CD4-positive, alpha-beta memory T cell (primary cell): ENCODE measurements at regions not wholly inside any gene's neighbourhood (a gene's known extent, or its start where the extent isn't known, plus 50 kb on each side); places are given as distances from the start of the nearest gene placed in this dataset.

ENCODE experiments used
- CTCF ChIA-PET: fragments of 350-600 bp; sonication (Branson Sonifier 250); formaldehyde crosslinking; loops from one replicate; lab custom pipeline; 2021; ENCODE audit warnings: inconsistent platforms; ENCODE audit not compliant: partially characterized antibody; lab: Charles Lee
- POLR2A ChIA-PET: fragments of 350-600 bp; sonication (Branson Sonifier 250); formaldehyde crosslinking; loops from one replicate; lab custom pipeline; 2021; ENCODE audit not compliant: partially characterized antibody; lab: Charles Lee
- DNase-seq, 5 donors: peaks; one replicate each; pipeline versions ENCODE4 v3.0.0 to v3.0.0-alpha.2; 2020 to 2022; ENCODE audit warnings: mixed read lengths in 1 of 5
- H3K27ac ChIP-seq: one replicate; pipeline ENCODE4 v1.7.0; 2013; ENCODE audit warnings: low read depth, low read length
- H3K27me3 ChIP-seq: 2 replicates; pipeline ENCODE4 v1.7.0; 2013; ENCODE audit warnings: mild to moderate bottlenecking, low read length, moderate library complexity; ENCODE audit not compliant: insufficient read depth
- H3K36me3 ChIP-seq: 2 replicates; pipeline ENCODE4 v1.7.0; 2013; ENCODE audit warnings: mild to moderate bottlenecking, low read length, moderate library complexity; ENCODE audit not compliant: insufficient read depth
- H3K4me1 ChIP-seq: 2 replicates; pipeline ENCODE4 v1.7.0; 2013; ENCODE audit warnings: mild to moderate bottlenecking, low read length, moderate library complexity; ENCODE audit not compliant: insufficient read depth
- H3K4me3 ChIP-seq, 2 donors: one replicate each; pipeline ENCODE4 v1.7.0; 2013; ENCODE audit warnings: low read length in 2 of 2, mild to moderate bottlenecking in 1 of 2
- H3K9me3 ChIP-seq, 2 donors: one replicate each; pipeline ENCODE4 v1.7.0; 2013; ENCODE audit warnings: low read length in 2 of 2, control low read depth in 1 of 2; ENCODE audit not compliant: control insufficient read depth in 1 of 2
- H3K27ac Mint-ChIP-seq, 7 donors: one replicate each; pipeline ENCODE4 v1.8.0; 2020 to 2021; ENCODE audit warnings: mixed read lengths in 7 of 7, mild to moderate bottlenecking in 6 of 7, inconsistent platforms in 3 of 7, moderate library complexity in 3 of 7
- H3K27me3 Mint-ChIP-seq, 2 donors: one replicate each; pipeline ENCODE4 v1.8.0; 2020 to 2021; ENCODE audit warnings: mixed read lengths in 2 of 2
- H3K36me3 Mint-ChIP-seq, 2 donors: one replicate each; pipeline ENCODE4 v1.8.0; 2020 to 2021; ENCODE audit warnings: mixed read lengths in 2 of 2, inconsistent platforms in 1 of 2, mild to moderate bottlenecking in 1 of 2
- H3K4me1 Mint-ChIP-seq, 4 donors: one replicate each; pipeline ENCODE4 v1.8.0; 2020 to 2021; ENCODE audit warnings: mixed read lengths in 4 of 4, mild to moderate bottlenecking in 1 of 4
- H3K4me3 Mint-ChIP-seq, 8 donors: one replicate each; pipeline ENCODE4 v1.8.0; 2020 to 2021; ENCODE audit warnings: mixed read lengths in 8 of 8, mild to moderate bottlenecking in 7 of 8, moderate library complexity in 6 of 8, inconsistent platforms in 3 of 8
- H3K9me3 Mint-ChIP-seq, 8 donors: one replicate each; pipeline ENCODE4 v1.8.0; 2020 to 2021; ENCODE audit warnings: mixed read lengths in 8 of 8, mild to moderate bottlenecking in 5 of 8, inconsistent platforms in 3 of 8, moderate library complexity in 1 of 8
- intact Hi-C: fragments of 100-400 bp; cut with micrococcal nuclease; formaldehyde crosslinking; loops from one replicate; pipeline ENCODE4 v1.15.1; 2023

GRCh38 chr9:108382310-108382709, 473.5 kb downstream of the ACTL7B start:
- Mint-ChIP-seq H3K4me1 (no peaks in the 10 kb centered on the region), H3K27me3 (no peaks in the 10 kb centered on the region), H3K9me3 (peaks cover 2 to 18% (median 6%) of the 10 kb centered on the region in 8 donors), H3K36me3 (no peaks in the 10 kb centered on the region), H3K4me3 (no peak overlapping the region), H3K27ac (no peak overlapping the region)
- H3K27me3 ChIP-seq: no peaks in the 10 kb centered on the region
- H3K27ac ChIP-seq: no peak overlapping the region
- intact Hi-C loops: no loop called here
- POLR2A ChIA-PET: no interaction called here
- no peaks in the 10 kb centered on the region for H3K36me3 ChIP-seq
- CTCF ChIA-PET: no interaction called here
- H3K9me3 ChIP-seq: no peaks in the 10 kb centered on the region
- no peak for DNase-seq
- no peak overlapping the region for H3K4me3 ChIP-seq
- no peaks in the 10 kb centered on the region for H3K4me1 ChIP-seq

- Mint-ChIP-seq H3K27ac (no peak overlapping the region), H3K4me1 (no peaks in the 10 kb centered on the region), H3K27me3 (no peaks in the 10 kb centered on the region), H3K9me3 (peaks cover 4 to 28% (median 9%) of the 10 kb centered on the region in 8 donors), H3K4me3 (no peak overlapping the region), H3K36me3 (no peaks in the 10 kb centered on the region)
- Histone ChIP-seq H3K36me3 (no peaks in the 10 kb centered on the region), H3K27ac (no peak overlapping the region), H3K9me3 (no peaks in the 10 kb centered on the region), H3K4me3 (no peak overlapping the region), H3K4me1 (no peaks in the 10 kb centered on the region), H3K27me3 (no peaks in the 10 kb centered on the region)
- ChIA-PET POLR2A (no interaction called here), CTCF (no interaction called here)
- DNase-seq: no peak
- intact Hi-C loops: no loop called here
These were observed 477.9 kb downstream of the ACTL7B start for GRCh38 chr9:108377881-108378280.

- intact Hi-C loops: no loop called here
- Mint-ChIP-seq H3K4me3 (no peak overlapping the region), H3K27ac (no peak overlapping the region), H3K36me3 (no peaks in the 10 kb centered on the region), H3K27me3 (no peaks in the 10 kb centered on the region), H3K4me1 (no peaks in the 10 kb centered on the region), H3K9me3 (peaks cover 4 to 28% (median 9%) of the 10 kb centered on the region in 8 donors)
- Histone ChIP-seq H3K27me3 (no peaks in the 10 kb centered on the region), H3K9me3 (no peaks in the 10 kb centered on the region), H3K36me3 (no peaks in the 10 kb centered on the region), H3K27ac (no peak overlapping the region), H3K4me3 (no peak overlapping the region), H3K4me1 (no peaks in the 10 kb centered on the region)
- CTCF ChIA-PET: no interaction called here
- POLR2A ChIA-PET: no interaction called here
- no peak for DNase-seq
These were observed 478.4 kb downstream of the ACTL7B start for GRCh38 chr9:108377382-108377781.

- no peaks in the 10 kb centered on the region for H3K27me3 ChIP-seq
- Mint-ChIP-seq H3K4me3 (no peak overlapping the region), H3K4me1 (no peaks in the 10 kb centered on the region), H3K27ac (no peak overlapping the region), H3K27me3 (no peaks in the 10 kb centered on the region), H3K9me3 (peaks cover 3 to 30% (median 10%) of the 10 kb centered on the region in 8 donors), H3K36me3 (no peaks in the 10 kb centered on the region)
- intact Hi-C loops: no loop called here
- no peaks in the 10 kb centered on the region for H3K4me1 ChIP-seq
- CTCF ChIA-PET: no interaction called here
- H3K9me3 ChIP-seq: no peaks in the 10 kb centered on the region
- no peak for DNase-seq
- H3K4me3 ChIP-seq: no peak overlapping the region
- H3K36me3 ChIP-seq: no peaks in the 10 kb centered on the region
- no peak overlapping the region for H3K27ac ChIP-seq
- POLR2A ChIA-PET: no interaction called here
These were observed 479.6 kb downstream of the ACTL7B start for GRCh38 chr9:108376140-108376539.

- Histone ChIP-seq H3K27me3 (no peaks in the 10 kb centered on the region), H3K27ac (no peak overlapping the region), H3K4me1 (no peaks in the 10 kb centered on the region), H3K9me3 (no peaks in the 10 kb centered on the region), H3K36me3 (no peaks in the 10 kb centered on the region), H3K4me3 (no peak overlapping the region)
- peaks cover 3 to 30% (median 11%) of the 10 kb centered on the region in 8 donors for H3K9me3 Mint-ChIP-seq
- no peak overlapping the region for H3K4me3 Mint-ChIP-seq
- no peaks in the 10 kb centered on the region for H3K4me1 Mint-ChIP-seq
- intact Hi-C loops: no loop called here
- H3K36me3 Mint-ChIP-seq: no peaks in the 10 kb centered on the region
- POLR2A ChIA-PET: no interaction called here
- CTCF ChIA-PET: no interaction called here
- no peaks in the 10 kb centered on the region for H3K27me3 Mint-ChIP-seq
- DNase-seq: no peak
- no peak overlapping the region for H3K27ac Mint-ChIP-seq
These were observed 481.2 kb downstream of the ACTL7B start for GRCh38 chr9:108374626-108375025.

- Histone ChIP-seq H3K4me1 (no peaks in the 10 kb centered on the region), H3K4me3 (no peak overlapping the region), H3K27ac (no peak overlapping the region), H3K9me3 (no peaks in the 10 kb centered on the region), H3K27me3 (no peaks in the 10 kb centered on the region), H3K36me3 (no peaks in the 10 kb centered on the region)
- no peaks in the 10 kb centered on the region for H3K27me3 Mint-ChIP-seq
- intact Hi-C loops: no loop called here
- no peak overlapping the region for H3K27ac Mint-ChIP-seq
- DNase-seq: no peak
- H3K9me3 Mint-ChIP-seq: peaks cover 2 to 20% (median 13%) of the 10 kb centered on the region in 8 donors
- POLR2A ChIA-PET: no interaction called here
- CTCF ChIA-PET: no interaction called here
- H3K4me3 Mint-ChIP-seq: no peak overlapping the region
- H3K36me3 Mint-ChIP-seq: no peaks in the 10 kb centered on the region
- no peaks in the 10 kb centered on the region for H3K4me1 Mint-ChIP-seq
These were observed 488.6 kb downstream of the ACTL7B start for GRCh38 chr9:108367188-108367587.

GRCh38 chr9:108363311-108363710, 492.5 kb downstream of the ACTL7B start:
- intact Hi-C loops: no loop called here

GRCh38 chr9:108360304-108360703, 495.5 kb downstream of the ACTL7B start:
- Mint-ChIP-seq H3K4me1 (no peaks in the 10 kb centered on the region), H3K36me3 (no peaks in the 10 kb centered on the region), H3K27ac (no peak overlapping the region), H3K27me3 (no peaks in the 10 kb centered on the region), H3K4me3 (no peak overlapping the region), H3K9me3 (peaks cover 0 to 13% (median 2%) of the 10 kb centered on the region in 8 donors)
- ChIA-PET CTCF (no interaction called here), POLR2A (no interaction called here)
- Histone ChIP-seq H3K27me3 (no peaks in the 10 kb centered on the region), H3K36me3 (no peaks in the 10 kb centered on the region), H3K4me3 (no peak overlapping the region), H3K9me3 (no peaks in the 10 kb centered on the region), H3K4me1 (no peaks in the 10 kb centered on the region), H3K27ac (no peak overlapping the region)
- DNase-seq: no peak
- intact Hi-C loops: no loop called here

More at GRCh38 chr9:108363311-108363710, 492.5 kb downstream of the ACTL7B start:
- Histone ChIP-seq H3K27ac (no peak overlapping the region), H3K36me3 (no peaks in the 10 kb centered on the region), H3K4me3 (no peak overlapping the region), H3K4me1 (no peaks in the 10 kb centered on the region), H3K27me3 (no peaks in the 10 kb centered on the region), H3K9me3 (no peaks in the 10 kb centered on the region)
- H3K27ac Mint-ChIP-seq: no peak overlapping the region
- H3K4me1 Mint-ChIP-seq: no peaks in the 10 kb centered on the region
- ChIA-PET CTCF (no interaction called here), POLR2A (no interaction called here)
- no peaks in the 10 kb centered on the region for H3K36me3 Mint-ChIP-seq
- no peak overlapping the region for H3K4me3 Mint-ChIP-seq
- H3K9me3 Mint-ChIP-seq: peaks cover 0 to 21% (median 7%) of the 10 kb centered on the region in 8 donors
- H3K27me3 Mint-ChIP-seq: no peaks in the 10 kb centered on the region
- no peak for DNase-seq
